ENCODE measurements at regions not wholly inside any gene's neighbourhood (a gene's known extent, or its start where the extent isn't known, plus 50 kb on each side); places are given as distances from the start of the nearest gene placed in this dataset.

DNA sequence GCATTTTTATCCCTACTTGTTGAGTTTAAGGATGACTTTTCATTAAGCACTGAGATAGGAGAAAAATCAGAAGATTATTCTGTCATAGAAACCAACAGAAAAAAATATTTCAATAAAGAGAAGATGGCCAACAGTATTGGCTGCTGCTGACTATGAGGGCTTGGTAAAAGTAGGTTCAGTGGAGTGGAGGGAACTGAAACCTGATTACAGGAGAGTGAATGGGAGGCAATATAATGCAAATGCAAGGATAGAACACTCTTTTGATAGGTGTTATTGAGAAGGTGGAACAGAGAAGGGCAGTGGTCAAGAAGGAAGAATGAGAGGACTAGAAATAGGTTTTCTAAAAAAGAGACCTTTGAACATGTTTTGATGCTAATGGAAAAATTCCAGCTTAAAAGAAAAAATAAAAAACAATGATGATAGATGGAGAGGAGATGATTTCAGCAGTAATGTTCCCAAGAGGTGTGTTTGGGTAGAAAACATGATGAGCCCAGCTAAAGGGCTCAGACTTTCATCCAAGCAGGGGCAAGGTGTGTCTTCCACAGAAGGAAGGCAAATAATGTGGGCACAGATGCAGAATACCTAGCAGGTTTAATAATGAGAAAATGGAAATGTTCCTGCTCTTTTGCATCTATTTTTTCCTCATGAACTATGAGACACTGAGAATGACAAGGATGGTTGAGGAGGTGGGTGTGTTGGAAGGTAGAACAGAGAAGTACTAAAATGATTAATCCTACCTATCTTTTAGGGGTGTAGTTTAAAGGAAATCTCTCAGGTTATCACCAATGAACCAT, 397.9 kb upstream of the GOLIM4 start:
- Histone ChIP-seq H3K9me3 (ENCODE audit: control insufficient read depth, insufficient read depth, low read length) (no peaks in the 10 kb centered on the region), H2BK15ac (ENCODE audit: low read depth, low read length) (no peak overlapping the region), H2AK9ac (replicated peaks; ENCODE audit: low read depth, low read length, poor library complexity) (no peak overlapping the region), H3K27me3 (ENCODE audit: control insufficient read depth, insufficient read depth, low read length) (no peaks in the 10 kb centered on the region), H3K4me1 (ENCODE audit: control insufficient read depth, insufficient read depth, low read length) (no peaks in the 10 kb centered on the region), H3K14ac (replicated peaks; ENCODE audit: low read depth, low read length) (no peak overlapping the region), H3K36me3 (ENCODE audit: control insufficient read depth, insufficient read depth, low read length) (no peaks in the 10 kb centered on the region), H3K4ac (ENCODE audit: low read depth, low read length) (no peak overlapping the region), H4K5ac (ENCODE audit: low read depth, low read length) (no peak overlapping the region), H3K9me1 (ENCODE audit: insufficient read depth, low read length) (no peaks in the 10 kb centered on the region), H3K56ac (ENCODE audit: extremely low read depth, insufficient read depth, low read length) (no peak overlapping the region), H3K4me2 (ENCODE audit: low read depth, low read length) (no peak overlapping the region), H4K91ac (ENCODE audit: insufficient read depth, low read depth, low read length) (no peak overlapping the region), H4K8ac (ENCODE audit: low read depth in 2 of 2, low read length in 2 of 2) (no peak overlapping the region), H2BK20ac (ENCODE audit: low read depth, low read length) (no peak overlapping the region), H3K18ac (ENCODE audit: low read depth, low read length) (no peak overlapping the region), H3K23ac (ENCODE audit: low read depth, low read length) (no peak overlapping the region), H3K4me3 (ENCODE audit: insufficient read depth, low read depth, low read length) (no peak overlapping the region), H2BK5ac (ENCODE audit: low read depth, low read length, poor library complexity, severe bottlenecking) (no peak overlapping the region), H3K79me1 (ENCODE audit: low read depth in 1 of 2, low read length in 2 of 2) (no peaks in the 10 kb centered on the region), H3K9ac (ENCODE audit: low read depth, low read length) (no peak overlapping the region), H2AFZ (replicated peaks; ENCODE audit: low read length, poor library complexity) (no peak overlapping the region), H4K20me1 (ENCODE audit: insufficient read depth, low read length) (no peaks in the 10 kb centered on the region), H3K27ac (ENCODE audit: insufficient read depth, low read length) (no peak overlapping the region), H2BK120ac (ENCODE audit: low read depth, low read length) (no peak overlapping the region), H2AK5ac (ENCODE audit: low read depth, low read length) (no peak overlapping the region)
- intact Hi-C loops (cut with micrococcal nuclease): no loop called here
- DNase-seq (no peak), ATAC-seq (ENCODE audit: low read depth) (no peak)
- CTCF ChIA-PET: no interaction called here
- no peak for TF ChIP-seq RFX5 (IDR thresholded peaks at IDR 0.05; ENCODE audit: low read depth, low read length)
- TF ChIP-seq CHD1 (IDR thresholded peaks at IDR 0.05; ENCODE audit: low read depth, low read length): no peak
- TF ChIP-seq MAFK (IDR thresholded peaks at IDR 0.05; ENCODE audit: low read depth, low read length): no peak
- TF ChIP-seq NFE2L2 (IDR thresholded peaks at IDR 0.05; ENCODE audit: low read depth, low read length): no peak
- TF ChIP-seq RCOR1 (IDR thresholded peaks at IDR 0.05; ENCODE audit: insufficient replicate concordance, low read length): no peak
- no peak for TF ChIP-seq MXI1 (IDR thresholded peaks at IDR 0.05; ENCODE audit: borderline replicate concordance, low read depth, low read length)
- TF ChIP-seq, protein P1, sequence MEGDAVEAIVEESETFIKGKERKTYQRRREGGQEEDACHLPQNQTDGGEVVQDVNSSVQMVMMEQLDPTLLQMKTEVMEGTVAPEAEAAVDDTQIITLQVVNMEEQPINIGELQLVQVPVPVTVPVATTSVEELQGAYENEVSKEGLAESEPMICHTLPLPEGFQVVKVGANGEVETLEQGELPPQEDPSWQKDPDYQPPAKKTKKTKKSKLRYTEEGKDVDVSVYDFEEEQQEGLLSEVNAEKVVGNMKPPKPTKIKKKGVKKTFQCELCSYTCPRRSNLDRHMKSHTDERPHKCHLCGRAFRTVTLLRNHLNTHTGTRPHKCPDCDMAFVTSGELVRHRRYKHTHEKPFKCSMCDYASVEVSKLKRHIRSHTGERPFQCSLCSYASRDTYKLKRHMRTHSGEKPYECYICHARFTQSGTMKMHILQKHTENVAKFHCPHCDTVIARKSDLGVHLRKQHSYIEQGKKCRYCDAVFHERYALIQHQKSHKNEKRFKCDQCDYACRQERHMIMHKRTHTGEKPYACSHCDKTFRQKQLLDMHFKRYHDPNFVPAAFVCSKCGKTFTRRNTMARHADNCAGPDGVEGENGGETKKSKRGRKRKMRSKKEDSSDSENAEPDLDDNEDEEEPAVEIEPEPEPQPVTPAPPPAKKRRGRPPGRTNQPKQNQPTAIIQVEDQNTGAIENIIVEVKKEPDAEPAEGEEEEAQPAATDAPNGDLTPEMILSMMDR (conservative IDR thresholded peaks at IDR 0.05; ENCODE audit: low read depth, low read length): no peak
- TF ChIP-seq POLR2A (IDR thresholded peaks at IDR 0.05; ENCODE audit: low read depth, low read length): no peak
- TF ChIP-seq, protein P2, sequence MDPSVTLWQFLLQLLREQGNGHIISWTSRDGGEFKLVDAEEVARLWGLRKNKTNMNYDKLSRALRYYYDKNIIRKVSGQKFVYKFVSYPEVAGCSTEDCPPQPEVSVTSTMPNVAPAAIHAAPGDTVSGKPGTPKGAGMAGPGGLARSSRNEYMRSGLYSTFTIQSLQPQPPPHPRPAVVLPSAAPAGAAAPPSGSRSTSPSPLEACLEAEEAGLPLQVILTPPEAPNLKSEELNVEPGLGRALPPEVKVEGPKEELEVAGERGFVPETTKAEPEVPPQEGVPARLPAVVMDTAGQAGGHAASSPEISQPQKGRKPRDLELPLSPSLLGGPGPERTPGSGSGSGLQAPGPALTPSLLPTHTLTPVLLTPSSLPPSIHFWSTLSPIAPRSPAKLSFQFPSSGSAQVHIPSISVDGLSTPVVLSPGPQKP (IDR thresholded peaks at IDR 0.05; ENCODE audit: borderline replicate concordance, low read depth, low read length): no peak
- TF ChIP-seq BHLHE40 (IDR thresholded peaks at IDR 0.05; ENCODE audit: low read depth, low read length): no peak
- POLR2A ChIA-PET (ENCODE audit: unreplicated experiment): no interaction called here
- in situ Hi-C loops (cut with MboI; ENCODE audit: low sequenced_read_pairs): no loop called here
- BruUV-seq (replicated peaks): no TSS peak
- dilution Hi-C loops (cut with HindIII; ENCODE audit: low sequenced_read_pairs, unreplicated experiment): no loop called here
